ENCODE measurements at regions not wholly inside any gene's neighbourhood (a gene's known extent, or its start where the extent isn't known, plus 50 kb on each side); places are given as distances from the start of the nearest gene placed in this dataset.

DNA sequence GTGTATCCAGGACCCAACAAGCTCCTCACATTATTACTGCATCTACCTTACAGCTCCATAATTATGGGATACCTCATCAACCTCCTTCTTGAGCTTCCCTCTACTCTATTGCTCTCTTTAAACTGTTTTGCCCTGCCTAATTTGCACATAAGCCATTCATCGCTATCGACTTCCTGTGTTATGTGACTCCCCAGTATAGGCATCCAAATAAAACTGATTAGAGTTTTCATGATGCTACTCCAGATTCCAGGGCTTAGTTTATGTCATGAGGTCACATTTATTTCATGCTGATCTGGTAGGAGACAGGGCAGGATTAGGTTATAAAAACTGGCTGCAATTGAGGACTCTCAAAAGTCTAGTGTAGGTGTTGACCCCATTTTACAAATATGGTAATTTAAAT lies 569.9 kb upstream of the MGAT4C start:
- DNase-seq = no peak
- TF ChIP-seq POLR2A (IDR thresholded peaks at IDR 0.05) = no peak
- TF ChIP-seq, protein P1, sequence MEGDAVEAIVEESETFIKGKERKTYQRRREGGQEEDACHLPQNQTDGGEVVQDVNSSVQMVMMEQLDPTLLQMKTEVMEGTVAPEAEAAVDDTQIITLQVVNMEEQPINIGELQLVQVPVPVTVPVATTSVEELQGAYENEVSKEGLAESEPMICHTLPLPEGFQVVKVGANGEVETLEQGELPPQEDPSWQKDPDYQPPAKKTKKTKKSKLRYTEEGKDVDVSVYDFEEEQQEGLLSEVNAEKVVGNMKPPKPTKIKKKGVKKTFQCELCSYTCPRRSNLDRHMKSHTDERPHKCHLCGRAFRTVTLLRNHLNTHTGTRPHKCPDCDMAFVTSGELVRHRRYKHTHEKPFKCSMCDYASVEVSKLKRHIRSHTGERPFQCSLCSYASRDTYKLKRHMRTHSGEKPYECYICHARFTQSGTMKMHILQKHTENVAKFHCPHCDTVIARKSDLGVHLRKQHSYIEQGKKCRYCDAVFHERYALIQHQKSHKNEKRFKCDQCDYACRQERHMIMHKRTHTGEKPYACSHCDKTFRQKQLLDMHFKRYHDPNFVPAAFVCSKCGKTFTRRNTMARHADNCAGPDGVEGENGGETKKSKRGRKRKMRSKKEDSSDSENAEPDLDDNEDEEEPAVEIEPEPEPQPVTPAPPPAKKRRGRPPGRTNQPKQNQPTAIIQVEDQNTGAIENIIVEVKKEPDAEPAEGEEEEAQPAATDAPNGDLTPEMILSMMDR (IDR thresholded peaks at IDR 0.05) = no peak
- intact Hi-C loops (cut with DNase I; ENCODE audit: low total_unique reads) = no loop called here
- Histone ChIP-seq H3K9me3 (no peaks in the 10 kb centered on the region), H3K27ac (no peak overlapping the region), H3K36me3 (no peaks in the 10 kb centered on the region), H3K4me1 (no peaks in the 10 kb centered on the region), H3K27me3 (no peaks in the 10 kb centered on the region), H3K4me3 (no peak overlapping the region)

DNA sequence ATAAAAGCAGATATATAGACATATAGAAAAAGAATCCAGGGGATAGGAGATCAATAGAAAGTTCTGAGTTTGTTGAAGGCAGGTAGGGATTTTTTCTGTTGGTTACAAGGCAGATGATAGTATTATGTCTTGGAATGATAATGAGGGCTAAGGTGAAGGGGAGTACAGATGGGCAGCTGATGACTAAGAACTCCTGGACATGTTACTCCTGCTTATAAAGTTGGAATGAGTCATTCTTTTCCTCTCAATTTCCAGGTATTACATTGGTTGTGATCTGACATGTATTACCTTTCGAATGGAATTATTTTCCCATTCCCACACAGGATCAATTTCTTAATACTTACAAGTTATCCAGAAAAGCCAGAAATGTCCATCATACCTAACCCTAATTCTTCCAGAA lies 545.2 kb upstream of the MGAT4C start:
- DNase-seq = no peak
- no peak overlapping the region for H3K27ac ChIP-seq
- no peaks in the 10 kb centered on the region for H3K27me3 ChIP-seq
- no peaks in the 10 kb centered on the region for H3K36me3 ChIP-seq
- H3K4me3 ChIP-seq = no peak overlapping the region
- no peaks in the 10 kb centered on the region for H3K4me1 ChIP-seq
- TF ChIP-seq POLR2A (IDR thresholded peaks at IDR 0.05) = no peak
- TF ChIP-seq, protein P1 (IDR thresholded peaks at IDR 0.05) = no peak
- intact Hi-C loops (cut with DNase I; ENCODE audit: low total_unique reads) = no loop called here
- no peaks in the 10 kb centered on the region for H3K9me3 ChIP-seq

DNA sequence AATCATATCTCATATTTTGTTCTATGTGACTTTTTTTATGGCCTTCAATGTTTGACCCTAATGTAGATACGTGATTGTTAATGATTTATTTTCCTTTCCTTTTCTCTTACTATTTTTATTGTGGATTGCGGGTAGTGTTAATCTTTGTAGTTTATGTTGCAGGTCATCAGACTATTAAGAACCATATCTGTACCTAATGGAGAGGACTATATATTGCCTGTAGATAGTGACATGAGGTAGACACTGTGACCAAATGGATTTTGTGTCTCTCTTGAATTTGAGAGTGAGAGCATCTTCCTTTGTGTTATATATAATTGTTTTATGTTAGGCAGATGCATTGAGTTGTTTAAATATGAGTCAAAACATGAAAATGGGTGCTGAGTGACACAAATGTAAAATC lies 543.4 kb upstream of the MGAT4C start:
- no peak for TF ChIP-seq POLR2A (IDR thresholded peaks at IDR 0.05)
- TF ChIP-seq, protein P1 (IDR thresholded peaks at IDR 0.05) = no peak

DNA sequence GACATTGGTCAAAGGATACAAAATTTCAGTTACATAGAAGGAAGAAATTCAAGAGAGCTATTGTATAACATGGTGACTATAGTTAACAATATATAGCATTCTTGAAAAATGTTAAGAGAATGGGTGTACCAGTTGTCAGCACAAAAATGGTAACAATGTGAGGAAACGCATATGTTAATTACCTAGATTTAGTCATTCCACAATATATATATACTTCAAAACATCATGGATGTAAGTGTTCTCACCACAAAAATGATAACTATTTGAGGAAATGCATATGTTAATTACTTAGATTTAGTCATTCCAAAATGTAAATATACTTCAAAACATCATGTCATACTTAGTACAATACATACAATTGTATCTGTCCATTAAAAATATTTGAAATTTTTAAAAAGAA lies 540.4 kb upstream of the MGAT4C start:
- no peaks in the 10 kb centered on the region for H3K9me3 ChIP-seq
- no peak overlapping the region for H3K4me3 ChIP-seq
- TF ChIP-seq POLR2A (IDR thresholded peaks at IDR 0.05) = no peak
- TF ChIP-seq, protein P1 (IDR thresholded peaks at IDR 0.05) = no peak
- no peaks in the 10 kb centered on the region for H3K27me3 ChIP-seq
- no peaks in the 10 kb centered on the region for H3K4me1 ChIP-seq
- intact Hi-C loops (cut with DNase I; ENCODE audit: low total_unique reads) = no loop called here
- H3K36me3 ChIP-seq = no peaks in the 10 kb centered on the region
- no peak for DNase-seq
- no peak overlapping the region for H3K27ac ChIP-seq

More for the DNA sequence above, 543.4 kb upstream of the MGAT4C start:
- Histone ChIP-seq H3K27me3 (no peaks in the 10 kb centered on the region), H3K27ac (no peak overlapping the region), H3K9me3 (no peaks in the 10 kb centered on the region), H3K4me3 (no peak overlapping the region), H3K36me3 (no peaks in the 10 kb centered on the region), H3K4me1 (no peaks in the 10 kb centered on the region)
- intact Hi-C loops (cut with DNase I; ENCODE audit: low total_unique reads) = no loop called here
- no peak for DNase-seq

DNA sequence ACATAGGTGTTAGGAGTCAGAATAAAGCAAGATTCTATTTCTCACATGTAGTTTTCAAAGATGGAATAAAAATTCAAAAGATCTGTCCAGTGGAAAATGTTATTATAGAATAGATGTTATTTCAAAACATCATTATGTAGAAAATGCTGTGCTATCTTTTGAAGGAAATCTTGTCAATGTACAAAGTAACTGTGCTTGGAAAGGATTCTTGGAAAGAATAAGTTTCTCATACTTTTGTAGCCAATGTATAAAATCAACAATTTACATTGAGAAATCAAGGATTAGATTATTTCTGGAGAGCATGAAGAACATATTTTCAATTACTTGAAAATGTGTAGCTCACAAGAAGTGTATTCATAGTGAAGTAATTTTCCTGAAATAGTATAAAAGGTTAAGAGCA lies 532.5 kb upstream of the MGAT4C start:
- no peak for DNase-seq
- H3K4me3 ChIP-seq = no peak overlapping the region
- no peak overlapping the region for H3K27ac ChIP-seq
- no peaks in the 10 kb centered on the region for H3K36me3 ChIP-seq
- TF ChIP-seq, protein P1 (IDR thresholded peaks at IDR 0.05) = no peak
- no peak for TF ChIP-seq POLR2A (IDR thresholded peaks at IDR 0.05)
- H3K27me3 ChIP-seq = no peaks in the 10 kb centered on the region
- no peaks in the 10 kb centered on the region for H3K9me3 ChIP-seq
- intact Hi-C loops (cut with DNase I; ENCODE audit: low total_unique reads) = no loop called here
- no peaks in the 10 kb centered on the region for H3K4me1 ChIP-seq
